ENCODE measurements at regions not wholly inside any gene's neighbourhood (a gene's known extent, or its start where the extent isn't known, plus 50 kb on each side); places are given as distances from the start of the nearest gene placed in this dataset.

- intact Hi-C loops (cut with micrococcal nuclease) = no loop called here
- DNase-seq (ENCODE audit: low read depth, low spot score) = no peak
- ChIA-PET CTCF (no interaction called here), POLR2A (no interaction called here)
- Histone ChIP-seq H3K36me3 (ENCODE audit: control insufficient read depth in 2 of 2, extremely low read depth in 1 of 2, insufficient read depth in 2 of 2, low read length in 2 of 2) (no peaks in the 10 kb centered on the region), H3K9ac (replicated peaks; ENCODE audit: extremely low read depth, insufficient read depth, low read length) (no peak overlapping the region), H3K4me3 (replicated peaks in 1 of 3; ENCODE audit: insufficient read depth in 1 of 3, low read depth in 1 of 3, low read length in 3 of 3) (no peak overlapping the region), H3K4me2 (ENCODE audit: insufficient read depth, low read length) (no peak overlapping the region), H3K9me3 (replicated peaks; ENCODE audit: control insufficient read depth, insufficient read depth, low read length) (no peaks in the 10 kb centered on the region), H3K27me3 (ENCODE audit: control insufficient read depth in 2 of 2, insufficient read depth in 2 of 2, low read length in 2 of 2) (no peaks in the 10 kb centered on the region), H2AFZ (ENCODE audit: low read depth, low read length) (no peak overlapping the region), H3K9me1 (replicated peaks; ENCODE audit: control insufficient read depth, extremely low read depth, insufficient read depth, low read length) (no peaks in the 10 kb centered on the region), H3K4me1 (ENCODE audit: control insufficient read depth, extremely low read depth, insufficient read depth, low read length) (peaks cover 6% of the 10 kb centered on the region), H3K27ac (ENCODE audit: insufficient read depth, low read depth, low read length) (no peak overlapping the region), H4K20me1 (replicated peaks; ENCODE audit: control insufficient read depth, extremely low read depth, insufficient read depth, low read length) (no peaks in the 10 kb centered on the region), H3K79me2 (ENCODE audit: control insufficient read depth, insufficient read depth, low read length) (no peaks in the 10 kb centered on the region)
- dilution Hi-C loops (cut with MboI; ENCODE audit: extremely low pct_ligation_motif_present, low sequenced_read_pairs) = no loop called here
- no TSS peak for BruUV-seq (replicated peaks)
- no peak for FAIRE-seq
- TF ChIP-seq FOS (IDR thresholded peaks at IDR 0.05; ENCODE audit: borderline replicate concordance, insufficient read depth, low read length) (no peak), MAX (IDR thresholded peaks at IDR 0.05; ENCODE audit: insufficient read depth, insufficient read length) (no peak), POLR2AphosphoS5 (IDR thresholded peaks at IDR 0.05; ENCODE audit: insufficient read depth, low read depth, low read length) (no peak), JUN (IDR thresholded peaks at IDR 0.05; ENCODE audit: borderline replicate concordance, insufficient read depth, insufficient read length, low read depth) (no peak), CTCF (IDR thresholded peaks at IDR 0.05; ENCODE audit: extremely low read depth in 1 of 2, insufficient read depth in 1 of 2, low read depth in 1 of 2, low read length in 2 of 2) (no peak), POLR2A (IDR thresholded peaks at IDR 0.05; ENCODE audit: low read depth, low read length) (no peak), GATA2 (IDR thresholded peaks at IDR 0.05; ENCODE audit: insufficient read depth, insufficient read length, low read depth, low read length) (no peak), EZH2 (IDR thresholded peaks at IDR 0.05; ENCODE audit: borderline replicate concordance, low read depth, low read length, severe bottlenecking) (no peak), MYC (IDR thresholded peaks at IDR 0.05; ENCODE audit: low read depth, low read length) (no peak)
Measured at GRCh38 chr14:76580967-76581366, 180.3 kb upstream of the VASH1 start.
